ENCODE measurements at regions not wholly inside any gene's neighbourhood (a gene's known extent, or its start where the extent isn't known, plus 50 kb on each side); places are given as distances from the start of the nearest gene placed in this dataset.
A peak's percentile ranks its signal among the peaks of the same experiment; 100 is the strongest.

DNA sequence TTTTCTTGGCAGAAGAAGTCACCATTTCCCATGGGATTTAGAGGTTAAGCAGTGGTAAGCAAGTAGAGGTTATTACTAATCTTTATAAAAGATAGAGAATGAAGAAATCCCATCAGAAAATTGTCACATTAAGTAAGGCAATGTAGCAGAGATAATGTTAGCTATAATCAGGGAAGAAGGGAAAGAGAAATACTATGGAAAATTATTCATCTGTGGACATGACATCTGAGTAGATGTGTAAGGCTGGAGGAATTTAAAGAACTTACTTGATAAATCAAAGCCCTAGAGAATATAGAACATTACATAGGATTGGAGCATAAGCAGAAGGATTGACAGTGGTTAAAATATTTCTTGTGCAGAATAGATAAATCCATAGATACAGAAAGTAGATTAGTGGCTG is 553.1 kb upstream of the CBLB start:
- Histone ChIP-seq H3K27me3 (ENCODE audit: control insufficient read depth in 2 of 2, insufficient read depth in 1 of 2, low read length in 1 of 2) (no peaks in the 10 kb centered on the region), H3K4me3 (ENCODE audit: low read length in 2 of 2) (no peak overlapping the region), H3K27ac (ENCODE audit: low read depth in 1 of 2, low read length in 1 of 2) (no peak overlapping the region), H3K36me3 (ENCODE audit: control insufficient read depth in 2 of 2, insufficient read depth in 2 of 2, low read length in 1 of 2) (no peaks in the 10 kb centered on the region), H3K4me1 (ENCODE audit: control insufficient read depth in 2 of 2, insufficient read depth in 2 of 2, low read length in 2 of 2) (no peaks in the 10 kb centered on the region), H3K9me3 (ENCODE audit: control insufficient read depth in 2 of 2, insufficient read depth in 1 of 2, low read length in 1 of 2) (no peaks in the 10 kb centered on the region)
- no peak for DNase-seq (ENCODE audit: low read depth in 6 of 9, low spot score in 9 of 9)

DNA sequence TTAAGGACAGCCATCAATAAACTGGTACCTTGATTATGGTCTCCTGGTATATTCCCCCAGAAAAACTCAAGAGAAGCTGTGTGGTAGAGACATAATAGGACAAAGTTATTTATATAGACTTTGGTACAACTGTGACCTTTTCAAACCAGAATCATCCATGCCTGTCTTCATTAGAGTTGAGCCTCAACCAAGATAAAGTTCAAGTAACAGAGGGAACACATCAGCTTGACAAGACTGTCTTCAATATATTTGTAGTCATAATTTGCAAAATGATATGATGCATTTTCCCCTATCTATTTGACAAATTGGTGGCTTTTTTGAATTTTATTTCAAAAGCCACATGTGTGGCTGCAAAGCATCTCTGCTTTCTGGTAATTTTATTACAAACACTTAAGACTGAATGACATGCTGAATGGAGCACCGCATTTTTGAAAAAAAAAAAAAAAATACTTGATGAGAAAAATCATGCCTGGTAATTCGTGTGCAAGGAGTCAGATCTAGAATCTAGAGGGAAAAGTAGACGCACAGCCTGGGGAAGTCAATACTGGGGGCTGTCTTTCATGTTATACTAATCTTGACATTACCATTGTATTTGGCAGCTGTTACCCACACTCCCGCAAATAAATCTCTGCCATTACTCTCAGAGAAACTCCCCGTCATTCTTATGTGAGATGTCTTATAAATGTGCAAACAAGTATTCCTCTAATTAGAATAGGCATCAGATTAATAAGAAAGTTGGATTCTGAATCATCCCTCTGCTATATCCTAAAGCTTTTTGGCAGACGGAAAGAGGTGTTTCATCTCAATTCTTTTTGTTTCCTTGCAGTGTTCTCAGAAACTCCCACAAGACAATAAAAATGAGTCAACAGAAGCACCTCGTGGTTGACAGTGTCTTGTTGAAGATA is 554.8 kb upstream of the CBLB start:
- H3K4me1 ChIP-seq (ENCODE audit: control insufficient read depth in 2 of 2, insufficient read depth in 2 of 2, low read length in 2 of 2): no peaks in the 10 kb centered on the region
- no peak for DNase-seq (ENCODE audit: low read depth in 6 of 9, low spot score in 9 of 9)
- no peaks in the 10 kb centered on the region for H3K9me3 ChIP-seq (ENCODE audit: control insufficient read depth in 2 of 2, insufficient read depth in 1 of 2, low read length in 1 of 2)
- no peak overlapping the region for H3K27ac ChIP-seq (ENCODE audit: low read depth in 1 of 2, low read length in 1 of 2)
- H3K36me3 ChIP-seq (ENCODE audit: control insufficient read depth in 2 of 2, insufficient read depth in 2 of 2, low read length in 1 of 2): no peaks in the 10 kb centered on the region
- 94% methylated on average over 7 of the region's 7 CpGs for WGBS
- no peak overlapping the region for H3K4me3 ChIP-seq (ENCODE audit: low read length in 2 of 2)
- no peaks in the 10 kb centered on the region for H3K27me3 ChIP-seq (ENCODE audit: control insufficient read depth in 2 of 2, insufficient read depth in 1 of 2, low read length in 1 of 2)

DNA sequence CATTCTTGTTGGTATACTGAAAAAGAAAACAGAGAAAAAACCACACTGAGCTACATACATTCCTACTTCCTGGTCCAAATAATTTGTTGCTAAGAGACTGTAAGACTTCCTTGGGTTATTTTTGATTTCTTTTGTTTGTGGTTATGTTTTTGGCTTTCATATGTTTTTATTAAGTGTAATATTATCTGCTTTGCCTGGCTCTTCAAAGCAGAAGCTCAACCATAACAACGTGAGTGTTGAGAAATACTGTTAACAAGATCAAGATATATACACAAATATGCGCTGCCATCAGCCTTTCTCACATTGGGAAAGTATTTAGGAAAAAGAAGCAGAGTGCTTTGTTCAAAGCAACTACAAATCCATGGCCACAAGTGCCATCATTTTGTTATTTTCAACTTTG is 556.2 kb upstream of the CBLB start:
- no peak overlapping the region for H3K27ac ChIP-seq (ENCODE audit: low read depth in 1 of 2, low read length in 1 of 2)
- no peak for DNase-seq (ENCODE audit: low read depth in 6 of 9, low spot score in 9 of 9)
- 73% methylated on average over 2 of the region's 2 CpGs for WGBS

DNA sequence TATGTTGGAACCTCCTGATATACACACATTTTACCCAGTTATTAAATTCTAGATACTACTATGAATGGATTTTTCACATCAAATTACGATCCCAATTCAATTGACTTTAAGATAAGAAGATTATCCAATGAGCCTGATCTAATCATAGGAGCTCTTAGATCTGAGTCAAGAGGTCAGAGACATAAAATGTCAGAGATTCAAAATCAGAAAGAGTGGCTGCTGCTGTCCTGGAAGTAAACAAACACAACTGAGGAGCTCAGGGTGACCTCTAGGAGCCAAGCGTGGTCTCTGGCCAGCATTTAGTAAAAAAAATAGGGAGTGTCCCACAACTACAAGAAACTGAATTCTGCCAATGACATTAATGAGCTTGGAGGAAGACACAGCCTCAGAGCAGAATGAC is 557.1 kb upstream of the CBLB start:
- Histone ChIP-seq H3K9me3 (ENCODE audit: control insufficient read depth in 2 of 2, insufficient read depth in 1 of 2, low read length in 1 of 2) (no peaks in the 10 kb centered on the region), H3K27me3 (ENCODE audit: control insufficient read depth in 2 of 2, insufficient read depth in 1 of 2, low read length in 1 of 2) (no peaks in the 10 kb centered on the region), H3K4me3 (ENCODE audit: low read length in 2 of 2) (no peak overlapping the region), H3K36me3 (ENCODE audit: control insufficient read depth in 2 of 2, insufficient read depth in 2 of 2, low read length in 1 of 2) (no peaks in the 10 kb centered on the region), H3K4me1 (ENCODE audit: control insufficient read depth in 2 of 2, insufficient read depth in 2 of 2, low read length in 2 of 2) (no peaks in the 10 kb centered on the region), H3K27ac (ENCODE audit: low read depth in 1 of 2, low read length in 1 of 2) (no peak overlapping the region)
- 91% methylated on average over 2 of the region's 2 CpGs for WGBS
- DNase-seq (ENCODE audit: low read depth in 6 of 9, low spot score in 9 of 9): no peak

More for the DNA sequence above, 556.2 kb upstream of the CBLB start:
- H3K27me3 ChIP-seq (ENCODE audit: control insufficient read depth in 2 of 2, insufficient read depth in 1 of 2, low read length in 1 of 2): no peaks in the 10 kb centered on the region
- no peaks in the 10 kb centered on the region for H3K9me3 ChIP-seq (ENCODE audit: control insufficient read depth in 2 of 2, insufficient read depth in 1 of 2, low read length in 1 of 2)
- H3K4me1 ChIP-seq (ENCODE audit: control insufficient read depth in 2 of 2, insufficient read depth in 2 of 2, low read length in 2 of 2): no peaks in the 10 kb centered on the region
- H3K36me3 ChIP-seq (ENCODE audit: control insufficient read depth in 2 of 2, insufficient read depth in 2 of 2, low read length in 1 of 2): no peaks in the 10 kb centered on the region
- no peak overlapping the region for H3K4me3 ChIP-seq (ENCODE audit: low read length in 2 of 2)

DNA sequence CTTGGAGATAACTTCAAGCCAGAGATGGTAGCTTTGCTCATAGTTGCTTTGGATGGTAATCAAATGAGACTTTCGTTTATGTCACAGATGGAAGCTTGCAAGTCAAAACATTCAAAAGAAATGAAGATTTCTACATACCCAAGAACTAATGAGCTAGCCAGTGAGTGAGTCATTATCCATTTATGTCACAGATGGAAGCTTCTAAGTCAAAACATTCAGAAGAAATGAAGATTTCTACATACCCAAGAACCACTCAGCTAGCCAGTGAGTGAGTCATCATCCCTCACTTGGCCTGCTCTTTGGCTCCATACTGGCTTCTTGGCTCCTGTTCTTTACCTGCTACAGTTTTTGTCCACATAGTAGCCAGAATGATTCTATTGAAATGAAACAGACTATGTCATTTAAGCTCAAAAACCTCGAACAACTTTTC is 559.8 kb upstream of the CBLB start:
- Histone ChIP-seq H3K27ac (ENCODE audit: low read depth in 1 of 2, low read length in 1 of 2) (no peak overlapping the region), H3K9me3 (ENCODE audit: control insufficient read depth in 2 of 2, insufficient read depth in 1 of 2, low read length in 1 of 2) (no peaks in the 10 kb centered on the region), H3K36me3 (ENCODE audit: control insufficient read depth in 2 of 2, insufficient read depth in 2 of 2, low read length in 1 of 2) (no peaks in the 10 kb centered on the region), H3K4me3 (ENCODE audit: low read length in 2 of 2) (no peak overlapping the region), H3K4me1 (ENCODE audit: control insufficient read depth in 2 of 2, insufficient read depth in 2 of 2, low read length in 2 of 2) (no peaks in the 10 kb centered on the region), H3K27me3 (ENCODE audit: control insufficient read depth in 2 of 2, insufficient read depth in 1 of 2, low read length in 1 of 2) (no peaks in the 10 kb centered on the region)
- WGBS: 94% methylated on average over 2 of the region's 2 CpGs
- peak in 2 of 9 donors; percentile 3 to 7 for DNase-seq (ENCODE audit: low read depth in 6 of 9, low spot score in 9 of 9)

DNA sequence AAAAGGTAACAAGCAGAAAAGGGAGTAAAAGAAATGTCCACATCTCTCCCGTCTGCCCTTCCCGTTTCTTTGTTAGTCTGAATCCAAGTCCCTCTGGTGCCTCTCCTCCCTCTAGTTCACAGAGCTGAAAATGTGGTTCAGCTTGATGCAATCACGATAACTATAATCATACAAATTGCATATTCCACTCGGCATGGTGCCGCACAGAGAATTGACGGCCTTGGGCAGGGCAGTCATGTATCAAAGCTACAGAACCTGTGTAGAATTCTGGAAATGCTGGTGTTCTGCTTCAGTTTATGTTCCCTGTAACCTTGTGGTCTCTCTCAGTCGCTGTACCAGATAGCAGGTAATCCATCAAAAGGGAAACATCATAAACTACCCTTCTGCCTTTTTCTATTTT is 562.9 kb upstream of the CBLB start:
- DNase-seq (ENCODE audit: low read depth in 6 of 9, low spot score in 9 of 9): no peak
- Histone ChIP-seq H3K4me1 (ENCODE audit: control insufficient read depth in 2 of 2, insufficient read depth in 2 of 2, low read length in 2 of 2) (no peaks in the 10 kb centered on the region), H3K36me3 (ENCODE audit: control insufficient read depth in 2 of 2, insufficient read depth in 2 of 2, low read length in 1 of 2) (no peaks in the 10 kb centered on the region), H3K27me3 (ENCODE audit: control insufficient read depth in 2 of 2, insufficient read depth in 1 of 2, low read length in 1 of 2) (no peaks in the 10 kb centered on the region), H3K4me3 (ENCODE audit: low read length in 2 of 2) (no peak overlapping the region), H3K9me3 (ENCODE audit: control insufficient read depth in 2 of 2, insufficient read depth in 1 of 2, low read length in 1 of 2) (no peaks in the 10 kb centered on the region), H3K27ac (ENCODE audit: low read depth in 1 of 2, low read length in 1 of 2) (no peak overlapping the region)
- WGBS: 93% methylated on average over 7 of the region's 7 CpGs

DNA sequence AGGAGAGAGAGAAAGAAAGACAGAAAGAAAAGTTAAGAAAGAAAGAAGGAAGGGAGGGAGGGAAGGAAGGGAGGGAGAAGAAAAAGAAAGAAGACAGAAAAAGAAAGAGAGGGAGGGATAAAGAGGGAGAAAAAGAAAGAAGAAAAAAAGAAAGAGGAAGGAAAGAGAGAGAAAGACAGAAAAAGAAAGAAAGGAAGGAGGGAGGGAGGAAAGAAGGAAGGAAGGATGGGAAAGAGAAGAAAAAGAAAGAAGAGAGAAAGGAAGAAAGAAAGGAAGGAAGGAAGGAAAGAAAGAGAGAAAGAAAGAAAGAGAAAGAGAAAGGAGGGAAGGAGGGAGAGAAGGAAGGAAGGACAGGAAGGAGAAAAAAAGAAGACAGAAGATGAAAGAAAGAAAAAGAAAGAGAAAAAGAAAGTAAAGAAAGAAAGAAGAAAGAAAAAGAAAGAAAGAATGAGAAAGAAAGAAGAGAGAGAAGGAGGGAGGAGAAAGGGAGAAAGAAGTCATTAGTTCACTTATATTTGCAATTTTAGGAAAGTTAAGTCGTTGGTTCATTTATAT is 567.2 kb upstream of the CBLB start:
- DNase-seq (ENCODE audit: low read depth in 6 of 9, low spot score in 9 of 9): no peak
- H3K4me1 ChIP-seq (ENCODE audit: control insufficient read depth in 2 of 2, insufficient read depth in 2 of 2, low read length in 2 of 2): no peaks in the 10 kb centered on the region
- 84% methylated on average over 1 of the region's 1 CpG for WGBS
- H3K27ac ChIP-seq (ENCODE audit: low read depth in 1 of 2, low read length in 1 of 2): no peak overlapping the region
- no peaks in the 10 kb centered on the region for H3K9me3 ChIP-seq (ENCODE audit: control insufficient read depth in 2 of 2, insufficient read depth in 1 of 2, low read length in 1 of 2)
- no peaks in the 10 kb centered on the region for H3K36me3 ChIP-seq (ENCODE audit: control insufficient read depth in 2 of 2, insufficient read depth in 2 of 2, low read length in 1 of 2)
- H3K4me3 ChIP-seq (ENCODE audit: low read length in 2 of 2): no peak overlapping the region
- no peaks in the 10 kb centered on the region for H3K27me3 ChIP-seq (ENCODE audit: control insufficient read depth in 2 of 2, insufficient read depth in 1 of 2, low read length in 1 of 2)

DNA sequence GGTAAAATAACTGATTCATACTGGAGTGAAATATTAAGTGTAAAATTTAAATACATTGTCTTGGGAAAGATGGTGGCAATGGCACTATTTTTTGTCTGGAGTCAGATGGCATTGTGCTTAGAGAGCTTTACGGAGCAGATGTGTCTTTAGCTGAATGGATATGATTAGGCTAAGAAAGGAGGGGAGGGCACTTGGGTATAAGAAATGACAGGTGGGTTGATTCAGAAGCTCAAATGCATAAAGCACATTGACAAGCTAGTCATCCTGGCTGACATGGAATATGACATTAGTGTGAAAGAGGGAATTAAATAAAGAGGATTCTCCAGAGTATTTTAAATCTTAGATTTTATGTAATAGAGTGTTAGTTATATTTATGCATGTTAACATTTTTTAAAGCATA is 570.1 kb upstream of the CBLB start:
- Histone ChIP-seq H3K27ac (ENCODE audit: low read depth in 1 of 2, low read length in 1 of 2) (no peak overlapping the region), H3K36me3 (ENCODE audit: control insufficient read depth in 2 of 2, insufficient read depth in 2 of 2, low read length in 1 of 2) (no peaks in the 10 kb centered on the region), H3K4me1 (ENCODE audit: control insufficient read depth in 2 of 2, insufficient read depth in 2 of 2, low read length in 2 of 2) (no peaks in the 10 kb centered on the region), H3K27me3 (ENCODE audit: control insufficient read depth in 2 of 2, insufficient read depth in 1 of 2, low read length in 1 of 2) (no peaks in the 10 kb centered on the region), H3K4me3 (ENCODE audit: low read length in 2 of 2) (no peak overlapping the region), H3K9me3 (ENCODE audit: control insufficient read depth in 2 of 2, insufficient read depth in 1 of 2, low read length in 1 of 2) (no peaks in the 10 kb centered on the region)
- WGBS: 96% methylated on average over 1 of the region's 1 CpG
- DNase-seq (ENCODE audit: low read depth in 6 of 9, low spot score in 9 of 9): no peak

DNA sequence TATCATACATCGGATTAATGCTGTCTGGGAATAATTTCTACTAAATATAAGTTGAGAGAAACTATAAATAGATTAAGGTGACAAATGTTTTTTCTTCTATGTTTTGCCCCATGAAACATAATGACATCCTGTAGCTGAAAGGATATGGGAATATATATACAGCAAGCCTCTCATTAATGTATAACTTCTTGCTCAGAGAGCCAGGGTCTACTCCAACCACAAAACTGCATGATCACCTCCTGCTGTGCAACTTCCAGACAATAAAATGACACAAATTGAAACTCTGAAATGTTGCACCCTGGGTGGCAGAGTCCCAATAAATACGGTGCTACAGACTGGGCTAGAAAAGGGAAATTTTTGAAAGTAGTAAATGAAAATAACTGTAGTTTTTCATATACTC is 571.9 kb upstream of the CBLB start:
- Histone ChIP-seq H3K36me3 (ENCODE audit: control insufficient read depth in 2 of 2, insufficient read depth in 2 of 2, low read length in 1 of 2) (no peaks in the 10 kb centered on the region), H3K27me3 (ENCODE audit: control insufficient read depth in 2 of 2, insufficient read depth in 1 of 2, low read length in 1 of 2) (no peaks in the 10 kb centered on the region), H3K4me3 (ENCODE audit: low read length in 2 of 2) (no peak overlapping the region), H3K9me3 (ENCODE audit: control insufficient read depth in 2 of 2, insufficient read depth in 1 of 2, low read length in 1 of 2) (no peaks in the 10 kb centered on the region), H3K4me1 (ENCODE audit: control insufficient read depth in 2 of 2, insufficient read depth in 2 of 2, low read length in 2 of 2) (no peaks in the 10 kb centered on the region), H3K27ac (ENCODE audit: low read depth in 1 of 2, low read length in 1 of 2) (no peak overlapping the region)
- no peak for DNase-seq (ENCODE audit: low read depth in 6 of 9, low spot score in 9 of 9)
- 97% methylated on average over 2 of the region's 2 CpGs for WGBS
